RWPE1 (cell line): ENCODE measurements at regions not wholly inside any gene's neighbourhood (a gene's known extent, or its start where the extent isn't known, plus 50 kb on each side); places are given as distances from the start of the nearest gene placed in this dataset.

Source experiments
- CTCF ChIA-PET: fragments of 350-600 bp; sonication (Branson Sonifier 250); formaldehyde crosslinking; extraction: SDS; loops from one replicate; lab custom pipeline; 2021; lab: Yijun Ruan, JAX
- POLR2A ChIA-PET: fragments of 400-600 bp; formaldehyde crosslinking; extraction: SDS; loops from one replicate; lab custom pipeline; 2020; ENCODE audit warnings: antibody characterized with exemption; ENCODE audit not compliant: low non-redundant PET; lab: Yijun Ruan, JAX
- DNase-seq: peaks from one replicate; pipeline ENCODE4 v3.0.0; 2012; ENCODE audit warnings: low spot score
- H3K27ac ChIP-seq: fragments of 450-650 bp; 2 replicates; pipeline ENCODE4 v1.5.1; 2017
- CTCF ChIP-seq: fragments of 450-650 bp; conservative IDR thresholded peaks from 2 replicates; pipeline ENCODE4 v1.5.1; 2017; ENCODE audit warnings: low read depth, mild to moderate bottlenecking

GRCh38 chr5:174550026-174550425 is 174.4 kb upstream of the MSX2 start:
- DNase-seq, result no peak
- ChIA-PET CTCF (no interaction called here), POLR2A (no interaction called here)
- TF ChIP-seq CTCF, result no peak
- no peak overlapping the region for H3K27ac ChIP-seq

- TF ChIP-seq CTCF, result no peak
- CTCF ChIA-PET, result no interaction called here
- POLR2A ChIA-PET, result no interaction called here
- DNase-seq, result no peak
- H3K27ac ChIP-seq, result no peak overlapping the region
Measured at GRCh38 chr5:174552428-174552827, 172.0 kb upstream of the MSX2 start.

- TF ChIP-seq CTCF, result no peak
- no peak for DNase-seq
- ChIA-PET CTCF (no interaction called here), POLR2A (no interaction called here)
- H3K27ac ChIP-seq, result no peak overlapping the region
Measured at GRCh38 chr5:174553556-174553955, 170.8 kb upstream of the MSX2 start.

- no peak overlapping the region for H3K27ac ChIP-seq
- ChIA-PET POLR2A (no interaction called here), CTCF (no interaction called here)
- no peak for DNase-seq
- TF ChIP-seq CTCF, result no peak
Measured at GRCh38 chr5:174555726-174556125, 168.7 kb upstream of the MSX2 start.

GRCh38 chr5:174556756-174557155 is 167.6 kb upstream of the MSX2 start:
- DNase-seq, result no peak
- ChIA-PET POLR2A (no interaction called here), CTCF (interaction anchor here (0.7 kb wide), 1 partner anchor 170 kb away, joined by 3 read pairs; no protein-coding TSS in a partner anchor)
- H3K27ac ChIP-seq, result no peak overlapping the region
- no peak for TF ChIP-seq CTCF

- DNase-seq, result no peak
- TF ChIP-seq CTCF, result no peak
- ChIA-PET CTCF (no interaction called here), POLR2A (no interaction called here)
- no peak overlapping the region for H3K27ac ChIP-seq
Measured at GRCh38 chr5:174558190-174558589, 166.2 kb upstream of the MSX2 start.

- CTCF ChIA-PET, result no interaction called here
- no peak for TF ChIP-seq CTCF
- H3K27ac ChIP-seq, result no peak overlapping the region
- DNase-seq, result peak; percentile 47
- POLR2A ChIA-PET, result no interaction called here
Measured at GRCh38 chr5:174559141-174559540, 165.2 kb upstream of the MSX2 start.
